ENCODE measurements at regions not wholly inside any gene's neighbourhood (a gene's known extent, or its start where the extent isn't known, plus 50 kb on each side); places are given as distances from the start of the nearest gene placed in this dataset.

- TF ChIP-seq CTCF (IDR thresholded peaks at IDR 0.05; ENCODE audit: low read length): no peak
- no peak for TF ChIP-seq EZH2 (IDR thresholded peaks at IDR 0.05; ENCODE audit: borderline replicate concordance, low read length)
Measured at GRCh38 chr4:36919721-36920120, 324.8 kb upstream of the NWD2 start.

Data from OCI-LY1 (cell line).